A204.1 (cell line): ENCODE measurements at regions not wholly inside any gene's neighbourhood (a gene's known extent, or its start where the extent isn't known, plus 50 kb on each side); places are given as distances from the start of the nearest gene placed in this dataset.
"Not testable (repeated sequence)": the region's sequence is repeated elsewhere in the genome, so short reads cannot be mapped to it uniquely, and the experiment has no call there.

Experiments used
- FAIRE-seq: peaks from 2 replicates; lab custom pipeline; 2012; peaks lifted over from hg19 to GRCh38; lab: Jason Lieb, UNC

GRCh38 chr1:30527511-30528140, 195.8 kb downstream of the MATN1 start:
- FAIRE-seq: no peak

GRCh38 chr1:30526652-30527345, 196.6 kb downstream of the MATN1 start:
- FAIRE-seq: no peak

GRCh38 chr1:30525971-30526651, 197.3 kb downstream of the MATN1 start:
- FAIRE-seq: no peak

GRCh38 chr1:30525631-30525970, 197.8 kb downstream of the MATN1 start:
- FAIRE-seq: no peak

GRCh38 chr1:30524840-30525617, 198.4 kb downstream of the MATN1 start:
- no peak for FAIRE-seq

GRCh38 chr1:30524025-30524555, 199.3 kb downstream of the MATN1 start:
- not testable (repeated sequence) for FAIRE-seq

- no peak for FAIRE-seq
These were observed 200.0 kb downstream of the MATN1 start for GRCh38 chr1:30523055-30524020.

- FAIRE-seq: no peak
These were observed 201.1 kb downstream of the MATN1 start for GRCh38 chr1:30522031-30523004.

GRCh38 chr1:30521261-30521865, 202.0 kb downstream of the MATN1 start:
- no peak for FAIRE-seq

- no peak for FAIRE-seq
These were observed 202.9 kb downstream of the MATN1 start for GRCh38 chr1:30520476-30520875.

- no peak for FAIRE-seq
These were observed 204.1 kb downstream of the MATN1 start for GRCh38 chr1:30519201-30519763.

GRCh38 chr1:30518696-30519095, 204.7 kb downstream of the MATN1 start:
- FAIRE-seq: no peak

GRCh38 chr1:30518186-30518585, 205.2 kb downstream of the MATN1 start:
- no peak for FAIRE-seq

GRCh38 chr1:30517666-30518065, 205.7 kb downstream of the MATN1 start:
- not testable (repeated sequence) for FAIRE-seq

GRCh38 chr1:30517241-30517640, 206.1 kb downstream of the MATN1 start:
- not testable (repeated sequence) for FAIRE-seq

GRCh38 chr1:30516485-30516858, 206.9 kb downstream of the MATN1 start:
- no peak for FAIRE-seq

GRCh38 chr1:30515755-30516484, 207.5 kb downstream of the MATN1 start:
- FAIRE-seq: no peak

- no peak for FAIRE-seq
These were observed 208.4 kb downstream of the MATN1 start for GRCh38 chr1:30514945-30515344.
